ENCODE measurements at regions not wholly inside any gene's neighbourhood (a gene's known extent, or its start where the extent isn't known, plus 50 kb on each side); places are given as distances from the start of the nearest gene placed in this dataset.

DNA sequence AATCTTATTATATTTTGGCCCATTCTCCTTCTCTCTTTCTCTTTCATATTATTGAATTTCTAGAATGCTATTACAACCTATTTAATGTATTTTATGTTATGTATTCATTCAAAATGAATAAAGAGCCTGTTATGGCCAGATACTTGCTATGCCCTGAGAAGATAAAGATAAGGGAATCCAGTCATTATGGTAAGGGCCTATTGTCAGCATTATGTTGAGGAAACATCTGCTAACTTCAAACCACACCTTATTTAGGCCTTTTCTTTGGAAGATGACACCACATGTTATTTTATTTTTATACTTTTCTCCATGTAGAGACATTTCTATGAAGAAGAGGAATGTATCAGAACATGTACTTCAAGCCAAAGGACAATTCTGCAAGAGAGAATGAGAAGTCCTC, 60.5 kb upstream of the MPP7 start:
- no peak for TF ChIP-seq RARB (CRISPR knock-in tag; IDR thresholded peaks at IDR 0.05)
- TF ChIP-seq, protein P1, sequence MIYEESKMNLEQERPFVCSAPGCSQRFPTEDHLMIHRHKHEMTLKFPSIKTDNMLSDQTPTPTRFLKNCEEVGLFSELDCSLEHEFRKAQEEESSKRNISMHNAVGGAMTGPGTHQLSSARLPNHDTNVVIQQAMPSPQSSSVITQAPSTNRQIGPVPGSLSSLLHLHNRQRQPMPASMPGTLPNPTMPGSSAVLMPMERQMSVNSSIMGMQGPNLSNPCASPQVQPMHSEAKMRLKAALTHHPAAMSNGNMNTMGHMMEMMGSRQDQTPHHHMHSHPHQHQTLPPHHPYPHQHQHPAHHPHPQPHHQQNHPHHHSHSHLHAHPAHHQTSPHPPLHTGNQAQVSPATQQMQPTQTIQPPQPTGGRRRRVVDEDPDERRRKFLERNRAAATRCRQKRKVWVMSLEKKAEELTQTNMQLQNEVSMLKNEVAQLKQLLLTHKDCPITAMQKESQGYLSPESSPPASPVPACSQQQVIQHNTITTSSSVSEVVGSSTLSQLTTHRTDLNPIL (CRISPR knock-in tag; IDR thresholded peaks at IDR 0.05; ENCODE audit: low read depth): no peak
- TF ChIP-seq CSDC2 (CRISPR knock-in tag; IDR thresholded peaks at IDR 0.05): no peak
- TF ChIP-seq ARNTL (CRISPR knock-in tag; IDR thresholded peaks at IDR 0.05; ENCODE audit: borderline replicate concordance, low read depth): no peak
- TF ChIP-seq, protein P2, sequence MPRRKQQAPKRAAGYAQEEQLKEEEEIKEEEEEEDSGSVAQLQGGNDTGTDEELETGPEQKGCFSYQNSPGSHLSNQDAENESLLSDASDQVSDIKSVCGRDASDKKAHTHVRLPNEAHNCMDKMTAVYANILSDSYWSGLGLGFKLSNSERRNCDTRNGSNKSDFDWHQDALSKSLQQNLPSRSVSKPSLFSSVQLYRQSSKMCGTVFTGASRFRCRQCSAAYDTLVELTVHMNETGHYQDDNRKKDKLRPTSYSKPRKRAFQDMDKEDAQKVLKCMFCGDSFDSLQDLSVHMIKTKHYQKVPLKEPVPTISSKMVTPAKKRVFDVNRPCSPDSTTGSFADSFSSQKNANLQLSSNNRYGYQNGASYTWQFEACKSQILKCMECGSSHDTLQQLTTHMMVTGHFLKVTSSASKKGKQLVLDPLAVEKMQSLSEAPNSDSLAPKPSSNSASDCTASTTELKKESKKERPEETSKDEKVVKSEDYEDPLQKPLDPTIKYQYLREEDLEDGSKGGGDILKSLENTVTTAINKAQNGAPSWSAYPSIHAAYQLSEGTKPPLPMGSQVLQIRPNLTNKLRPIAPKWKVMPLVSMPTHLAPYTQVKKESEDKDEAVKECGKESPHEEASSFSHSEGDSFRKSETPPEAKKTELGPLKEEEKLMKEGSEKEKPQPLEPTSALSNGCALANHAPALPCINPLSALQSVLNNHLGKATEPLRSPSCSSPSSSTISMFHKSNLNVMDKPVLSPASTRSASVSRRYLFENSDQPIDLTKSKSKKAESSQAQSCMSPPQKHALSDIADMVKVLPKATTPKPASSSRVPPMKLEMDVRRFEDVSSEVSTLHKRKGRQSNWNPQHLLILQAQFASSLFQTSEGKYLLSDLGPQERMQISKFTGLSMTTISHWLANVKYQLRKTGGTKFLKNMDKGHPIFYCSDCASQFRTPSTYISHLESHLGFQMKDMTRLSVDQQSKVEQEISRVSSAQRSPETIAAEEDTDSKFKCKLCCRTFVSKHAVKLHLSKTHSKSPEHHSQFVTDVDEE (CRISPR knock-in tag; IDR thresholded peaks at IDR 0.05): no peak
- TF ChIP-seq ESRRG (CRISPR knock-in tag; IDR thresholded peaks at IDR 0.05): no peak
- TF ChIP-seq, protein P3, sequence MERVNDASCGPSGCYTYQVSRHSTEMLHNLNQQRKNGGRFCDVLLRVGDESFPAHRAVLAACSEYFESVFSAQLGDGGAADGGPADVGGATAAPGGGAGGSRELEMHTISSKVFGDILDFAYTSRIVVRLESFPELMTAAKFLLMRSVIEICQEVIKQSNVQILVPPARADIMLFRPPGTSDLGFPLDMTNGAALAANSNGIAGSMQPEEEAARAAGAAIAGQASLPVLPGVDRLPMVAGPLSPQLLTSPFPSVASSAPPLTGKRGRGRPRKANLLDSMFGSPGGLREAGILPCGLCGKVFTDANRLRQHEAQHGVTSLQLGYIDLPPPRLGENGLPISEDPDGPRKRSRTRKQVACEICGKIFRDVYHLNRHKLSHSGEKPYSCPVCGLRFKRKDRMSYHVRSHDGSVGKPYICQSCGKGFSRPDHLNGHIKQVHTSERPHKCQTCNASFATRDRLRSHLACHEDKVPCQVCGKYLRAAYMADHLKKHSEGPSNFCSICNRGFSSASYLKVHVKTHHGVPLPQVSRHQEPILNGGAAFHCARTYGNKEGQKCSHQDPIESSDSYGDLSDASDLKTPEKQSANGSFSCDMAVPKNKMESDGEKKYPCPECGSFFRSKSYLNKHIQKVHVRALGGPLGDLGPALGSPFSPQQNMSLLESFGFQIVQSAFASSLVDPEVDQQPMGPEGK (CRISPR knock-in tag; IDR thresholded peaks at IDR 0.05; ENCODE audit: borderline replicate concordance): no peak
